ENCODE measurements at regions not wholly inside any gene's neighbourhood (a gene's known extent, or its start where the extent isn't known, plus 50 kb on each side); places are given as distances from the start of the nearest gene placed in this dataset.

- DNase-seq (ENCODE audit: insufficient read length, low spot score, missing footprints) = no peak
- no peaks in the 10 kb centered on the region for H3K9me3 ChIP-seq (ENCODE audit: low read depth, low read length)
- H3K36me3 ChIP-seq (ENCODE audit: insufficient read depth, low read length) = no peaks in the 10 kb centered on the region
- no peak overlapping the region for H3K4me2 ChIP-seq (ENCODE audit: insufficient read depth, low read length)
- no peaks in the 10 kb centered on the region for H3K79me2 ChIP-seq (ENCODE audit: insufficient read depth, low read length)
- H4K20me1 ChIP-seq (ENCODE audit: insufficient read depth, low read length) = no peaks in the 10 kb centered on the region
- no peak overlapping the region for H3K27ac ChIP-seq (ENCODE audit: low read depth, low read length)
- H3K4me1 ChIP-seq (ENCODE audit: insufficient read depth, low read length) = no peaks in the 10 kb centered on the region
- no peak overlapping the region for H2AFZ ChIP-seq (ENCODE audit: low read length)
- H3K4me3 ChIP-seq (ENCODE audit: insufficient read depth, low read length) = no peak overlapping the region
- TF ChIP-seq, protein P1, sequence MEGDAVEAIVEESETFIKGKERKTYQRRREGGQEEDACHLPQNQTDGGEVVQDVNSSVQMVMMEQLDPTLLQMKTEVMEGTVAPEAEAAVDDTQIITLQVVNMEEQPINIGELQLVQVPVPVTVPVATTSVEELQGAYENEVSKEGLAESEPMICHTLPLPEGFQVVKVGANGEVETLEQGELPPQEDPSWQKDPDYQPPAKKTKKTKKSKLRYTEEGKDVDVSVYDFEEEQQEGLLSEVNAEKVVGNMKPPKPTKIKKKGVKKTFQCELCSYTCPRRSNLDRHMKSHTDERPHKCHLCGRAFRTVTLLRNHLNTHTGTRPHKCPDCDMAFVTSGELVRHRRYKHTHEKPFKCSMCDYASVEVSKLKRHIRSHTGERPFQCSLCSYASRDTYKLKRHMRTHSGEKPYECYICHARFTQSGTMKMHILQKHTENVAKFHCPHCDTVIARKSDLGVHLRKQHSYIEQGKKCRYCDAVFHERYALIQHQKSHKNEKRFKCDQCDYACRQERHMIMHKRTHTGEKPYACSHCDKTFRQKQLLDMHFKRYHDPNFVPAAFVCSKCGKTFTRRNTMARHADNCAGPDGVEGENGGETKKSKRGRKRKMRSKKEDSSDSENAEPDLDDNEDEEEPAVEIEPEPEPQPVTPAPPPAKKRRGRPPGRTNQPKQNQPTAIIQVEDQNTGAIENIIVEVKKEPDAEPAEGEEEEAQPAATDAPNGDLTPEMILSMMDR (IDR thresholded peaks at IDR 0.05; ENCODE audit: extremely low read depth, low read depth, low read length) = no peak
- H3K27me3 ChIP-seq (ENCODE audit: insufficient read depth, low read length) = no peaks in the 10 kb centered on the region
Measured at GRCh38 chr14:26385310-26385709, 212.5 kb downstream of the NOVA1 start.

DNA sequence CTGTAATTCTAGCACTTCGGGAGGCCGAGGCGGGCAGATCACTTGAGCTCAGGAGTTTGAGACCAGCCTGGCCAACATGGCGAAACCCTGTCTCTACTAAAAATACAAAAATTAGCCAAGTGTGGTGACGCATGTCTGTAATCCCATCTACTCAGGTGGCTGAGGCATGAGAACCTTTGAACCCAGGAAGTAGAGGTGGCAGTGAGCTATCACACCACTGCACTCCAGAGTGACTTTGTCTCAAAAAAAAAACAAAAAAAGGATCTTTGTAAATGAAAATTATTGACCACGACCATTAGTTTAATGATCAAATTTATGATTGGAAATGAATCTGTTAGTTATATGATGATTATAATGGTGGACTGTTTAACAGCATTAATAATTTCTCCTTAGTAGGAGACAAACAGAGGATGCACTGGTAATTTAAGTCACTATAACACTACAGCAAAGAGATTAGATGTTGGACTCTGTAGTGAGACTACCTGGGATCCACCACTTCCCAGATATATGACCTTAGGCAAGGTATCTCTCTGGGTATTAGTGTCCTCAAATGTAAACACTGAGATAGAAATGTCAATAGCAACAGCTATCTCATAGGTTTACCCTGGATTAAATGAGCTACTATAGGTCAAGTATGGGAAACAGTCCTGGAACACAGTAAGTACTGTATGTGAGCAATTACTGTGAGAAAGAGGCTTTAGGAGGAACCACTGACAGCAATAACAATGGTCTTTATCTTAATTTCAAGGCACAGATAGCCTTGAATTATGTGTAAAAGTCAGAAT is 214.7 kb downstream of the NOVA1 start:
- H3K27me3 ChIP-seq (ENCODE audit: insufficient read depth, low read length) = no peaks in the 10 kb centered on the region
- no peaks in the 10 kb centered on the region for H3K79me2 ChIP-seq (ENCODE audit: insufficient read depth, low read length)
- H3K4me2 ChIP-seq (ENCODE audit: insufficient read depth, low read length) = no peak overlapping the region
- H4K20me1 ChIP-seq (ENCODE audit: insufficient read depth, low read length) = no peaks in the 10 kb centered on the region
- H3K27ac ChIP-seq (ENCODE audit: low read depth, low read length) = no peak overlapping the region
- no peaks in the 10 kb centered on the region for H3K4me1 ChIP-seq (ENCODE audit: insufficient read depth, low read length)
- TF ChIP-seq, protein P1 (IDR thresholded peaks at IDR 0.05; ENCODE audit: extremely low read depth, low read depth, low read length) = no peak
- H3K36me3 ChIP-seq (ENCODE audit: insufficient read depth, low read length) = no peaks in the 10 kb centered on the region
- H2AFZ ChIP-seq (ENCODE audit: low read length) = no peak overlapping the region
- H3K4me3 ChIP-seq (ENCODE audit: insufficient read depth, low read length) = no peak overlapping the region
- DNase-seq (ENCODE audit: insufficient read length, low spot score, missing footprints) = no peak
- no peaks in the 10 kb centered on the region for H3K9me3 ChIP-seq (ENCODE audit: low read depth, low read length)

DNA sequence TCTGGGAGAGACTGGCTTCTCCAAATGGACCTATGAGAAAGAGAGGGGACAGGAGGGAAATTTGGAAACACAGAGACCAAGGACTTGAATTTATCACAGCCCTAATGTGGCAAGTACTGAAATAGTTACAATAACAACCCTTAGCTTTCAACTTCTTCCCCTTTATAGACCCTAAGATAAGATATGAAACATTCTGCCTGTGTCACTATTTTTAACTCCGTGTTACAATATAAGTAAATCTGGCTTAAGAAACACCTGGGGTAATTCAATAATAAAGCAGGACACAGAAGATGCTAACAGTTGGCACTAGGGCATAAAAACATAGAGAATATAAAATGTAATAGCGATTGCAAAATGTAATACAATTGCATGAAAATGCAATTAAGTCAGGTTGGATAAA is 216.4 kb downstream of the NOVA1 start:
- no peaks in the 10 kb centered on the region for H3K79me2 ChIP-seq (ENCODE audit: insufficient read depth, low read length)
- TF ChIP-seq, protein P1 (IDR thresholded peaks at IDR 0.05; ENCODE audit: extremely low read depth, low read depth, low read length) = no peak

GRCh38 chr14:26380637-26381036 is 217.2 kb downstream of the NOVA1 start:
- H3K79me2 ChIP-seq (ENCODE audit: insufficient read depth, low read length) = no peaks in the 10 kb centered on the region
- no peaks in the 10 kb centered on the region for H3K27me3 ChIP-seq (ENCODE audit: insufficient read depth, low read length)
- H2AFZ ChIP-seq (ENCODE audit: low read length) = no peak overlapping the region
- DNase-seq (ENCODE audit: insufficient read length, low spot score, missing footprints) = no peak
- H3K27ac ChIP-seq (ENCODE audit: low read depth, low read length) = no peak overlapping the region
- no peaks in the 10 kb centered on the region for H3K4me1 ChIP-seq (ENCODE audit: insufficient read depth, low read length)
- H3K9me3 ChIP-seq (ENCODE audit: low read depth, low read length) = peaks cover 2% of the 10 kb centered on the region
- TF ChIP-seq, protein P1 (IDR thresholded peaks at IDR 0.05; ENCODE audit: extremely low read depth, low read depth, low read length) = no peak
- H4K20me1 ChIP-seq (ENCODE audit: insufficient read depth, low read length) = no peaks in the 10 kb centered on the region
- H3K4me2 ChIP-seq (ENCODE audit: insufficient read depth, low read length) = no peak overlapping the region
- no peak overlapping the region for H3K4me3 ChIP-seq (ENCODE audit: insufficient read depth, low read length)
- no peaks in the 10 kb centered on the region for H3K36me3 ChIP-seq (ENCODE audit: insufficient read depth, low read length)

More for the DNA sequence above, 216.4 kb downstream of the NOVA1 start:
- H3K27me3 ChIP-seq (ENCODE audit: insufficient read depth, low read length) = no peaks in the 10 kb centered on the region
- H3K27ac ChIP-seq (ENCODE audit: low read depth, low read length) = no peak overlapping the region
- H3K9me3 ChIP-seq (ENCODE audit: low read depth, low read length) = peaks cover 2% of the 10 kb centered on the region
- no peaks in the 10 kb centered on the region for H3K36me3 ChIP-seq (ENCODE audit: insufficient read depth, low read length)
- no peaks in the 10 kb centered on the region for H3K4me1 ChIP-seq (ENCODE audit: insufficient read depth, low read length)
- DNase-seq (ENCODE audit: insufficient read length, low spot score, missing footprints) = no peak
- no peaks in the 10 kb centered on the region for H4K20me1 ChIP-seq (ENCODE audit: insufficient read depth, low read length)
- H2AFZ ChIP-seq (ENCODE audit: low read length) = no peak overlapping the region
- H3K4me3 ChIP-seq (ENCODE audit: insufficient read depth, low read length) = no peak overlapping the region
- H3K4me2 ChIP-seq (ENCODE audit: insufficient read depth, low read length) = no peak overlapping the region
